ENCODE measurements at regions not wholly inside any gene's neighbourhood (a gene's known extent, or its start where the extent isn't known, plus 50 kb on each side); places are given as distances from the start of the nearest gene placed in this dataset.

GRCh38 chr5:56291661-56292374 lies 58.7 kb upstream of the ANKRD55 start:
- TF ChIP-seq SUZ12 (IDR thresholded peaks at IDR 0.05; ENCODE audit: extremely low read depth, insufficient read depth, insufficient read length) (no peak), ZNF274 (IDR thresholded peaks at IDR 0.05; ENCODE audit: low read depth, low read length) (no peak), YY1 (IDR thresholded peaks at IDR 0.05; ENCODE audit: insufficient read depth, insufficient read length) (no peak)
- Histone ChIP-seq H3K4me3 (ENCODE audit: insufficient read length, low read depth) (no peak overlapping the region), H3K9ac (ENCODE audit: insufficient read length, low read depth) (no peak overlapping the region), H3K4me1 (ENCODE audit: insufficient read depth, insufficient read length) (no peaks in the 10 kb centered on the region), H3K27me3 (ENCODE audit: insufficient read depth, insufficient read length) (no peaks in the 10 kb centered on the region), H3K36me3 (ENCODE audit: insufficient read depth, insufficient read length, low read length) (no peaks in the 10 kb centered on the region), H3K9me3 (ENCODE audit: insufficient read depth, low read length) (no peaks in the 10 kb centered on the region; the same call in 1 of the 2 replicates)
- no peak for DNase-seq (ENCODE audit: low read depth, low spot score)

- TF ChIP-seq SUZ12 (IDR thresholded peaks at IDR 0.05; ENCODE audit: extremely low read depth, insufficient read depth, insufficient read length): no peak
- no peak for TF ChIP-seq ZNF274 (IDR thresholded peaks at IDR 0.05; ENCODE audit: low read depth, low read length)
- TF ChIP-seq YY1 (IDR thresholded peaks at IDR 0.05; ENCODE audit: insufficient read depth, insufficient read length): no peak
- DNase-seq (ENCODE audit: low read depth, low spot score): no peak
Measured at GRCh38 chr5:56291079-56291643, 58.0 kb upstream of the ANKRD55 start.

GRCh38 chr5:56290378-56291078 lies 57.4 kb upstream of the ANKRD55 start:
- TF ChIP-seq ZNF274 (IDR thresholded peaks at IDR 0.05; ENCODE audit: low read depth, low read length) (no peak), SUZ12 (IDR thresholded peaks at IDR 0.05; ENCODE audit: extremely low read depth, insufficient read depth, insufficient read length) (no peak), YY1 (IDR thresholded peaks at IDR 0.05; ENCODE audit: insufficient read depth, insufficient read length) (no peak)
- no peak for DNase-seq (ENCODE audit: low read depth, low spot score)
- Histone ChIP-seq H3K36me3 (ENCODE audit: insufficient read depth, insufficient read length, low read length) (no peaks in the 10 kb centered on the region), H3K4me3 (ENCODE audit: insufficient read length, low read depth) (no peak overlapping the region), H3K4me1 (ENCODE audit: insufficient read depth, insufficient read length) (no peaks in the 10 kb centered on the region), H3K9me3 (ENCODE audit: insufficient read depth, low read length) (no peaks in the 10 kb centered on the region), H3K9ac (ENCODE audit: insufficient read length, low read depth) (no peak overlapping the region), H3K27me3 (ENCODE audit: insufficient read depth, insufficient read length) (no peaks in the 10 kb centered on the region)

More at GRCh38 chr5:56291079-56291643, 58.0 kb upstream of the ANKRD55 start:
- H3K4me3 ChIP-seq (ENCODE audit: insufficient read length, low read depth): no peak overlapping the region
- H3K9ac ChIP-seq (ENCODE audit: insufficient read length, low read depth): no peak overlapping the region
- H3K27me3 ChIP-seq (ENCODE audit: insufficient read depth, insufficient read length): no peaks in the 10 kb centered on the region
- no peaks in the 10 kb centered on the region; the same call in 1 of the 2 replicates for H3K9me3 ChIP-seq (ENCODE audit: insufficient read depth, low read length)
- H3K4me1 ChIP-seq (ENCODE audit: insufficient read depth, insufficient read length): no peaks in the 10 kb centered on the region
- no peaks in the 10 kb centered on the region for H3K36me3 ChIP-seq (ENCODE audit: insufficient read depth, insufficient read length, low read length)

- TF ChIP-seq SUZ12 (IDR thresholded peaks at IDR 0.05; ENCODE audit: extremely low read depth, insufficient read depth, insufficient read length) (no peak), ZNF274 (IDR thresholded peaks at IDR 0.05; ENCODE audit: low read depth, low read length) (no peak), YY1 (IDR thresholded peaks at IDR 0.05; ENCODE audit: insufficient read depth, insufficient read length) (no peak)
- Histone ChIP-seq H3K4me1 (ENCODE audit: insufficient read depth, insufficient read length) (no peaks in the 10 kb centered on the region), H3K36me3 (ENCODE audit: insufficient read depth, insufficient read length, low read length) (no peaks in the 10 kb centered on the region), H3K27me3 (ENCODE audit: insufficient read depth, insufficient read length) (no peaks in the 10 kb centered on the region), H3K9ac (ENCODE audit: insufficient read length, low read depth) (no peak overlapping the region), H3K4me3 (ENCODE audit: insufficient read length, low read depth) (no peak overlapping the region), H3K9me3 (ENCODE audit: insufficient read depth, low read length) (no peaks in the 10 kb centered on the region)
- DNase-seq (ENCODE audit: low read depth, low spot score): no peak
Measured at GRCh38 chr5:56289602-56289987, 56.5 kb upstream of the ANKRD55 start.

- DNase-seq (ENCODE audit: low read depth, low spot score): no peak
- Histone ChIP-seq H3K36me3 (ENCODE audit: insufficient read depth, insufficient read length, low read length) (no peaks in the 10 kb centered on the region), H3K4me3 (ENCODE audit: insufficient read length, low read depth) (no peak overlapping the region), H3K9ac (ENCODE audit: insufficient read length, low read depth) (no peak overlapping the region), H3K27me3 (ENCODE audit: insufficient read depth, insufficient read length) (no peaks in the 10 kb centered on the region), H3K9me3 (ENCODE audit: insufficient read depth, low read length) (no peaks in the 10 kb centered on the region), H3K4me1 (ENCODE audit: insufficient read depth, insufficient read length) (no peaks in the 10 kb centered on the region)
- TF ChIP-seq ZNF274 (IDR thresholded peaks at IDR 0.05; ENCODE audit: low read depth, low read length) (no peak), SUZ12 (IDR thresholded peaks at IDR 0.05; ENCODE audit: extremely low read depth, insufficient read depth, insufficient read length) (no peak), YY1 (IDR thresholded peaks at IDR 0.05; ENCODE audit: insufficient read depth, insufficient read length) (no peak)
Measured at GRCh38 chr5:56288873-56289601, 55.9 kb upstream of the ANKRD55 start.

GRCh38 chr5:56286015-56286884 lies 53.1 kb upstream of the ANKRD55 start:
- Histone ChIP-seq H3K4me3 (ENCODE audit: insufficient read length, low read depth) (no peak overlapping the region), H3K4me1 (ENCODE audit: insufficient read depth, insufficient read length) (no peaks in the 10 kb centered on the region), H3K27me3 (ENCODE audit: insufficient read depth, insufficient read length) (no peaks in the 10 kb centered on the region), H3K9ac (ENCODE audit: insufficient read length, low read depth) (no peak overlapping the region), H3K9me3 (ENCODE audit: insufficient read depth, low read length) (0 out of 2 replicates have a peak, but pooled peaks cover 6% of the 10 kb centered on the region), H3K36me3 (ENCODE audit: insufficient read depth, insufficient read length, low read length) (no peaks in the 10 kb centered on the region)
- no peak for TF ChIP-seq YY1 (IDR thresholded peaks at IDR 0.05; ENCODE audit: insufficient read depth, insufficient read length)
- no peak for TF ChIP-seq SUZ12 (IDR thresholded peaks at IDR 0.05; ENCODE audit: extremely low read depth, insufficient read depth, insufficient read length)
- no peak for TF ChIP-seq ZNF274 (IDR thresholded peaks at IDR 0.05; ENCODE audit: low read depth, low read length)
- DNase-seq (ENCODE audit: low read depth, low spot score): no peak

Data from NT2/D1 (cell line).